A673 (cell line): ENCODE measurements at regions not wholly inside any gene's neighbourhood (a gene's known extent, or its start where the extent isn't known, plus 50 kb on each side); places are given as distances from the start of the nearest gene placed in this dataset.

ENCODE experiments used
- BruUV-seq: library from RNA; stranded (reverse); fragments of 400-500 nt; replicated peaks from 2 replicates; lab custom pipeline; 2021; lab: Mats Ljungman, UMichigan
- CTCF ChIA-PET: fragments of 300-600 bp; sonication (Branson Sonifier 250); formaldehyde crosslinking; loops from one replicate; lab custom pipeline; 2022; ENCODE audit warnings: antibody characterized with exemption; lab: Charles Lee
- POLR2A ChIA-PET: fragments of 300-600 bp; sonication (Branson Sonifier 250); formaldehyde crosslinking; loops from one replicate; lab custom pipeline; 2022; ENCODE audit warnings: antibody characterized with exemption; ENCODE audit not compliant: low non-redundant PET; lab: Charles Lee
- DNase-seq: peaks from one replicate; pipeline ENCODE4 v3.0.0-alpha.2; 2015; ENCODE audit warnings: low spot score
- H3K27ac ChIP-seq: fragments of 200-600 bp; sonication (generic); 2 replicates; pipeline ENCODE4 v1.5.1; 2016; ENCODE audit warnings: mixed run types, low read depth, mild to moderate bottlenecking, mixed read lengths, antibody characterized with exemption, low read length; ENCODE audit not compliant: poor library complexity, severe bottlenecking
- H3K27me3 ChIP-seq: fragments of 200-600 bp; sonication (generic); replicated peaks from 2 replicates; pipeline ENCODE4 v1.6.1; 2017; ENCODE audit warnings: mixed run types, low read depth, mild to moderate bottlenecking, mixed read lengths, antibody characterized with exemption, low read length; ENCODE audit not compliant: insufficient read depth, poor library complexity
- H3K36me3 ChIP-seq: fragments of 200-600 bp; sonication (generic); 2 replicates; pipeline ENCODE4 v1.6.1; 2016; ENCODE audit warnings: mixed run types, mild to moderate bottlenecking, mixed read lengths, antibody characterized with exemption, low read length; ENCODE audit not compliant: insufficient read depth, poor library complexity, severe bottlenecking
- H3K4me1 ChIP-seq: fragments of 200-600 bp; sonication (generic); 2 replicates; pipeline ENCODE4 v1.6.1; 2017; ENCODE audit warnings: mixed run types, mild to moderate bottlenecking, mixed read lengths, antibody characterized with exemption, low read length; ENCODE audit not compliant: insufficient read depth, poor library complexity, severe bottlenecking
- H3K4me3 ChIP-seq: fragments of 200-600 bp; sonication (generic); 2 replicates; pipeline ENCODE4 v1.5.1; 2016; ENCODE audit warnings: low read depth, mixed run types, mild to moderate bottlenecking, mixed read lengths, low read length; ENCODE audit not compliant: poor library complexity, severe bottlenecking
- H3K9me3 ChIP-seq: fragments of 200-600 bp; sonication (generic); 2 replicates; pipeline ENCODE4 v1.6.1; 2016; ENCODE audit warnings: mixed run types, low read depth, mild to moderate bottlenecking, mixed read lengths, antibody characterized with exemption, low read length; ENCODE audit not compliant: poor library complexity, severe bottlenecking
- CTCF ChIP-seq: fragments of 300-800, 200-600 bp; sonication (generic); conservative IDR thresholded peaks from 2 replicates; pipeline ENCODE4 v1.5.1; 2017; ENCODE audit warnings: low read depth, mild to moderate bottlenecking, antibody characterized with exemption, low read length, moderate library complexity, mixed read lengths
- EZH2 ChIP-seq: fragments of 200-600 bp; sonication (generic); IDR thresholded peaks from 2 replicates; pipeline ENCODE4 v1.6.1; 2017; ENCODE audit warnings: borderline replicate concordance, low read depth, mild to moderate bottlenecking, mixed read lengths, antibody characterized with exemption, low read length; ENCODE audit not compliant: poor library complexity, severe bottlenecking
- intact Hi-C: fragments of 100-400 bp; cut with micrococcal nuclease; formaldehyde crosslinking; loops from one replicate; pipeline ENCODE4 v1.10.0; 2022; ENCODE audit not compliant: unreplicated experiment

- POLR2A ChIA-PET: no interaction called here
Measured at GRCh38 chr5:2472670-2473069, 278.8 kb downstream of the IRX2 start.

GRCh38 chr5:2471152-2471879, 280.2 kb downstream of the IRX2 start:
- H3K36me3 ChIP-seq: no peaks in the 10 kb centered on the region
- no peaks in the 10 kb centered on the region for H3K4me1 ChIP-seq
- DNase-seq: no peak
- H3K27ac ChIP-seq: no peak overlapping the region
- no peak overlapping the region for H3K4me3 ChIP-seq
- no TSS peak for BruUV-seq
- no peak for TF ChIP-seq EZH2
- TF ChIP-seq CTCF: no peak
- H3K9me3 ChIP-seq: peaks cover 18% of the 10 kb centered on the region
- POLR2A ChIA-PET: no interaction called here
- H3K27me3 ChIP-seq: no peaks in the 10 kb centered on the region
- intact Hi-C loops: no loop called here
- CTCF ChIA-PET: no interaction called here

More at GRCh38 chr5:2472670-2473069, 278.8 kb downstream of the IRX2 start:
- no peak for TF ChIP-seq CTCF
- TF ChIP-seq EZH2: no peak
- Histone ChIP-seq H3K27ac (no peak overlapping the region), H3K4me1 (no peaks in the 10 kb centered on the region), H3K36me3 (no peaks in the 10 kb centered on the region), H3K27me3 (no peaks in the 10 kb centered on the region), H3K4me3 (no peak overlapping the region), H3K9me3 (peaks cover 15% of the 10 kb centered on the region)
- intact Hi-C loops: no loop called here
- CTCF ChIA-PET: no interaction called here
- BruUV-seq: no TSS peak
- DNase-seq: no peak

- intact Hi-C loops: no loop called here
- TF ChIP-seq EZH2 (no peak), CTCF (no peak)
- no peaks in the 10 kb centered on the region for H3K36me3 ChIP-seq
- H3K27me3 ChIP-seq: no peaks in the 10 kb centered on the region
- CTCF ChIA-PET: no interaction called here
- peaks cover 36% of the 10 kb centered on the region for H3K9me3 ChIP-seq
- H3K4me1 ChIP-seq: no peaks in the 10 kb centered on the region
- BruUV-seq: no TSS peak
- POLR2A ChIA-PET: no interaction called here
- no peak overlapping the region for H3K4me3 ChIP-seq
- DNase-seq: no peak
- H3K27ac ChIP-seq: no peak overlapping the region
Measured at GRCh38 chr5:2466966-2467365, 284.5 kb downstream of the IRX2 start.
